ENCODE measurements at regions not wholly inside any gene's neighbourhood (a gene's known extent, or its start where the extent isn't known, plus 50 kb on each side); places are given as distances from the start of the nearest gene placed in this dataset.

DNA sequence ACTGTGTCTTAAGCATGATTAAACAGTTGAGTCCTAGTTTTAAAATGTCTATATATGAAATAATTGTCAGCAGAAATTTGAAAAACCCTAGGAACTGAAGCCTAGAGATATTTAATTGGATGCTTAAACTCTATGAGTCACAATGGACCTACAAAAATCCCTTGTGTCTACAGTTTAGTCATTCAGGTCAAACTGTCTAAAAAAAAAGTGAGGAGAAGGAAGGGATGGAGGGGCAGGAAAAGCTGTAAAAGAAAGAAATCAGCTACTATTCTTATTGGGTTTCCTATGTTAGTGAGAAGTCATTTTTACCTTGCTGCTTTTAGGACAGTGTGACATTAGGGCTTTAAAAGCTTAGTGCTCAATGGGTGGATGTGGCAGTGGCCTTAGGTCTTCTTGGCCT lies 406.1 kb upstream of the FZD8 start:
- Histone ChIP-seq H3K4me3 (no peak overlapping the region), H3K4me1 (no peaks in the 10 kb centered on the region), H3K27ac (no peak overlapping the region), H3K36me3 (no peaks in the 10 kb centered on the region), H3K27me3 (no peaks in the 10 kb centered on the region), H3K9me3 (peaks cover 0 to 4% (median 0%) of the 10 kb centered on the region in 4 donors)
- TF ChIP-seq, protein P1, sequence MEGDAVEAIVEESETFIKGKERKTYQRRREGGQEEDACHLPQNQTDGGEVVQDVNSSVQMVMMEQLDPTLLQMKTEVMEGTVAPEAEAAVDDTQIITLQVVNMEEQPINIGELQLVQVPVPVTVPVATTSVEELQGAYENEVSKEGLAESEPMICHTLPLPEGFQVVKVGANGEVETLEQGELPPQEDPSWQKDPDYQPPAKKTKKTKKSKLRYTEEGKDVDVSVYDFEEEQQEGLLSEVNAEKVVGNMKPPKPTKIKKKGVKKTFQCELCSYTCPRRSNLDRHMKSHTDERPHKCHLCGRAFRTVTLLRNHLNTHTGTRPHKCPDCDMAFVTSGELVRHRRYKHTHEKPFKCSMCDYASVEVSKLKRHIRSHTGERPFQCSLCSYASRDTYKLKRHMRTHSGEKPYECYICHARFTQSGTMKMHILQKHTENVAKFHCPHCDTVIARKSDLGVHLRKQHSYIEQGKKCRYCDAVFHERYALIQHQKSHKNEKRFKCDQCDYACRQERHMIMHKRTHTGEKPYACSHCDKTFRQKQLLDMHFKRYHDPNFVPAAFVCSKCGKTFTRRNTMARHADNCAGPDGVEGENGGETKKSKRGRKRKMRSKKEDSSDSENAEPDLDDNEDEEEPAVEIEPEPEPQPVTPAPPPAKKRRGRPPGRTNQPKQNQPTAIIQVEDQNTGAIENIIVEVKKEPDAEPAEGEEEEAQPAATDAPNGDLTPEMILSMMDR (IDR thresholded peaks at IDR 0.05) = no peak
- no peak for TF ChIP-seq POLR2A (IDR thresholded peaks at IDR 0.05)
- DNase-seq = no peak

DNA sequence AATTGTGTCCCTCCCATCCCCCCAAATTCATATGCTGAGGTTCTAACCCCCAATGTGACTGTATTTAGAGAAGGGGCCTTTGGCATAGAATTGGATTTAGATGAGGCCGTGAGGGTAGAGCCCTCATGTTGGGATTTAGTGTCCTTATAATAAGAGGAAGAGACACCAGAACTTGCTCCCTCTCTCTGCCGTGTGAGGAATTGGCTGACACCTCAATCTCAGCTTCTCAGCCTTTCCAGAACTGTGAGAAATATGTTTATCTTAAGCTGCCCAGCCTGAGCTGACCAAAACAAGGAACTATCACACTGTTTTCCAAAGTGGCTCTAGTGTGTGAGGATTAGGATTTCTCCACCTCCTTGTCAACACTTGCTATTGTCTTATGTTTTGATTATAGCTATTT lies 400.0 kb upstream of the FZD8 start:
- TF ChIP-seq POLR2A (IDR thresholded peaks at IDR 0.05) = no peak
- TF ChIP-seq, protein P1 (IDR thresholded peaks at IDR 0.05) = no peak

DNA sequence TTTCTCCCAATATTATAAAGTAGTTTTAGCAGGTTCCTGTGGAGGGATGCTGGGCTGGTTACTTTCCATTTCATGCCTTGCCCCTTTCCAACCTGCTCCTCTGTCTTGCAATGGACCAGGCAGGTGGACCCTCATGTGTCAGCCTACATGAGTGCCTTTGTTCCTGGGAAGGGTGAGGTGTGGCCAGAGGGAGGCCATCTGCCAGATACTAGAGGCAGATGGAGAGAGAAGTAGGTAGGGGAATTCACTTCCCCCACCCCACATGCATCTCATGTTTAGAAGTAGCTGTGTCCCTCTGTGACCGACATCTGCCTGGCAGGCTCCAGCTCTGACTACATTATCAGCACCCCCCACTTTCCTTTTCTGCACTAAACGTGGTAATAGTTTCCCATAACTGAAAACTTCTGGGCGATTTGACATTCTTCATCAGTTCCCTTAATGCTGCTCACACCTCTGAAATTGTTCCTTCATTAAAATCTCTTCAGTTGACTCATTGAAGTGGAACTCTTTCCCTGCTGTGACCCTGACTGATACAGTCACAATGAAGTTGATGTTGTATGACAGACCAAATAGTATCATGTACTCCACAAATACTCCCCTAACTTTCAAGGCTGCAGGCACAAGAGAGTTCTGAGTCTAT lies 396.3 kb upstream of the FZD8 start:
- Histone ChIP-seq H3K27ac (no peak overlapping the region), H3K36me3 (no peaks in the 10 kb centered on the region), H3K27me3 (no peaks in the 10 kb centered on the region), H3K4me1 (no peaks in the 10 kb centered on the region), H3K4me3 (no peak overlapping the region), H3K9me3 (no peaks in the 10 kb centered on the region)
- TF ChIP-seq POLR2A (IDR thresholded peaks at IDR 0.05) = no peak
- TF ChIP-seq, protein P1 (IDR thresholded peaks at IDR 0.05) = no peak
- DNase-seq = no peak

More for the DNA sequence above, 400.0 kb upstream of the FZD8 start:
- H3K36me3 ChIP-seq = no peaks in the 10 kb centered on the region
- H3K9me3 ChIP-seq = no peaks in the 10 kb centered on the region
- H3K27me3 ChIP-seq = no peaks in the 10 kb centered on the region
- H3K4me3 ChIP-seq = no peak overlapping the region
- H3K27ac ChIP-seq = no peak overlapping the region
- no peaks in the 10 kb centered on the region for H3K4me1 ChIP-seq
- DNase-seq = no peak

DNA sequence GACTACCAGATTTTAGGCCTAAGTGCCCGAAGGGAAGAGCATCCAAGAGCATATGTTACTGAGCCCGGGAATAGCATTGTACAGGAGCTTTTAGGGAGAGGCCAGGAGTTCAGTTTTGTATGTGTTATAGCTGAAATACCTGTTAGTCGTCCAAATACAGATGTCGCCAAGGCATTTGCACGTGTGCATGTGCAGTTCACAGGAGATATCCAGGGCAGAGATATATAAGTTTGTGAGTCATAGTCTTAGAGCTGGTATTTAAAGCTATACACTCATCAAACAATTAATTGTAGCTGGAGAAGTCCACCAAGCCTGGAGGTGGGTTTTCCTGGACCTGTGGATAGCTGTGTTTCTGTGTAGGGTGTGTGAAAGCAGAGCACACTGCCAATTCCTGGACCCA lies 394.0 kb upstream of the FZD8 start:
- H3K36me3 ChIP-seq = no peaks in the 10 kb centered on the region
- no peak for DNase-seq
- no peak overlapping the region for H3K4me3 ChIP-seq
- no peaks in the 10 kb centered on the region for H3K9me3 ChIP-seq
- no peak overlapping the region for H3K27ac ChIP-seq
- H3K4me1 ChIP-seq = no peaks in the 10 kb centered on the region
- no peaks in the 10 kb centered on the region for H3K27me3 ChIP-seq
- TF ChIP-seq POLR2A (IDR thresholded peaks at IDR 0.05) = no peak
- TF ChIP-seq, protein P1 (IDR thresholded peaks at IDR 0.05) = no peak

DNA sequence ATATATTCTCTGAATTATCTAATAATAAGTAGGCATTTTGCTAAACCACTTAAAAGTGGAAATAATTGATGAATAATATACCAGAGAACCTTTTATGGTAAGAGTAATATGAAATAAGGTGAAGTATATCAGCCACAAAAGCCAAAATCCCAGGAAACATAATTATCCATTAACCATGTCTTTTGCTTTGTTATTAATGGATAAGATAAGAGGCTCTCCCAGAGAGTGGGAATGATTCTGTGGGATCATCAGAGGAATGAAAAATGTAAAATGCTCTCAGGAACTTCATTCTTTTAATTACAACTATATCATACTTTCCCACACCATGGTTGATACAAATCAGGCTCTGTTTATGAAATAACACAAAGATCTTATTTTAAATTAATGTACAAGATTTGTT lies 391.7 kb upstream of the FZD8 start:
- no peaks in the 10 kb centered on the region for H3K4me1 ChIP-seq
- TF ChIP-seq, protein P1 (IDR thresholded peaks at IDR 0.05) = no peak
- TF ChIP-seq POLR2A (IDR thresholded peaks at IDR 0.05) = no peak
- H3K4me3 ChIP-seq = no peak overlapping the region
- H3K27ac ChIP-seq = no peak overlapping the region
- no peak for DNase-seq
- no peaks in the 10 kb centered on the region for H3K36me3 ChIP-seq
- no peaks in the 10 kb centered on the region for H3K27me3 ChIP-seq
- no peaks in the 10 kb centered on the region for H3K9me3 ChIP-seq

DNA sequence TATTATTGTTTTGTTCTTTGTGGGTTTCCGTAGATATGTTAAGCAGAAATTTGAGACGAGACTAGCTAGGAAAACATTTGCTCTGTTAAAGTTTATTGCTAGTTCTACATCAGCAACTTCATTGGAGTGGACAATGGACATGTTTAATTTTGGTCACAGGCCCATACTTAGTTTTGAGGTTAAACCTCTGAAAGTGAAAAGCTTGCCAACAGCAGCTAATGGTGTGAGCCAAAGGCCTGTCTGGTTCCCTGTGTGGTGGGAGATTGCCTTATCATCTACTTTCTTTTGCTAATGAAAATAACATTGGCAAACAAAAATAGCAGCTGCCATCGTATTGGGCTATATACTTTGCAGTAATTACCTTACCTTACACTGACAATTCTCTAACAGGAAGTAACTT lies 388.4 kb upstream of the FZD8 start:
- Histone ChIP-seq H3K9me3 (no peaks in the 10 kb centered on the region), H3K4me3 (no peak overlapping the region), H3K36me3 (no peaks in the 10 kb centered on the region), H3K27ac (no peak overlapping the region), H3K27me3 (no peaks in the 10 kb centered on the region), H3K4me1 (no peaks in the 10 kb centered on the region)
- no peak for DNase-seq
- TF ChIP-seq, protein P1 (IDR thresholded peaks at IDR 0.05) = no peak
- TF ChIP-seq POLR2A (IDR thresholded peaks at IDR 0.05) = no peak

All from Peyer's patch (tissue), 4 donors.